ENCODE measurements at regions not wholly inside any gene's neighbourhood (a gene's known extent, or its start where the extent isn't known, plus 50 kb on each side); places are given as distances from the start of the nearest gene placed in this dataset.

- H3K9me3 ChIP-seq (ENCODE audit: low read length): no peaks in the 10 kb centered on the region
- H4K20me1 ChIP-seq (ENCODE audit: insufficient read depth, low read length): no peaks in the 10 kb centered on the region
- no peaks in the 10 kb centered on the region for H3K27me3 ChIP-seq (ENCODE audit: insufficient read depth, low read length)
- no peak overlapping the region for H3K4me2 ChIP-seq (ENCODE audit: low read length)
- TF ChIP-seq EZH2 (IDR thresholded peaks at IDR 0.05; ENCODE audit: borderline replicate concordance, low read length) (no peak), CTCF (IDR thresholded peaks at IDR 0.05; ENCODE audit: low read length) (no peak)
- H3K27ac ChIP-seq (ENCODE audit: low read depth, low read length, poor library complexity, severe bottlenecking): no peak overlapping the region
- H3K4me1 ChIP-seq (ENCODE audit: insufficient read depth, low read length, severe bottlenecking): peaks cover 16% of the 10 kb centered on the region
- H3K4me3 ChIP-seq (ENCODE audit: low read depth, low read length, poor library complexity, severe bottlenecking): no peak overlapping the region
- no peaks in the 10 kb centered on the region for H3K79me2 ChIP-seq (ENCODE audit: insufficient read depth, low read length)
- no peak overlapping the region for H2AFZ ChIP-seq (ENCODE audit: low read length)
- H3K9me2 ChIP-seq (ENCODE audit: low read depth, low read length): no peaks in the 10 kb centered on the region
- no peak overlapping the region for H3K9ac ChIP-seq (ENCODE audit: low read length)
- no peaks in the 10 kb centered on the region for H3F3A ChIP-seq (ENCODE audit: insufficient read depth, low read length)
- H3K36me3 ChIP-seq (ENCODE audit: insufficient read depth, low read length): no peaks in the 10 kb centered on the region
Observed at GRCh38 chr3:168205451-168205850, 109.7 kb upstream of the GOLIM4 start.

GRCh38 chr3:168197162-168197561, 101.4 kb upstream of the GOLIM4 start:
- H3K9ac ChIP-seq (ENCODE audit: low read length): no peak overlapping the region
- no peaks in the 10 kb centered on the region for H3F3A ChIP-seq (ENCODE audit: insufficient read depth, low read length)
- no peak overlapping the region for H3K4me3 ChIP-seq (ENCODE audit: low read depth, low read length, poor library complexity, severe bottlenecking)
- no peaks in the 10 kb centered on the region for H4K20me1 ChIP-seq (ENCODE audit: insufficient read depth, low read length)
- no peaks in the 10 kb centered on the region for H3K9me2 ChIP-seq (ENCODE audit: low read depth, low read length)
- H2AFZ ChIP-seq (ENCODE audit: low read length): no peak overlapping the region
- no peaks in the 10 kb centered on the region for H3K4me1 ChIP-seq (ENCODE audit: insufficient read depth, low read length, severe bottlenecking)
- TF ChIP-seq EZH2 (IDR thresholded peaks at IDR 0.05; ENCODE audit: borderline replicate concordance, low read length) (no peak), CTCF (IDR thresholded peaks at IDR 0.05; ENCODE audit: low read length) (no peak)
- H3K27ac ChIP-seq (ENCODE audit: low read depth, low read length, poor library complexity, severe bottlenecking): no peak overlapping the region
- no peak overlapping the region for H3K4me2 ChIP-seq (ENCODE audit: low read length)
- H3K79me2 ChIP-seq (ENCODE audit: insufficient read depth, low read length): no peaks in the 10 kb centered on the region
- no peaks in the 10 kb centered on the region for H3K36me3 ChIP-seq (ENCODE audit: insufficient read depth, low read length)
- no peaks in the 10 kb centered on the region for H3K9me3 ChIP-seq (ENCODE audit: low read length)
- no peaks in the 10 kb centered on the region for H3K27me3 ChIP-seq (ENCODE audit: insufficient read depth, low read length)

- no peaks in the 10 kb centered on the region for H3F3A ChIP-seq (ENCODE audit: insufficient read depth, low read length)
- H3K4me1 ChIP-seq (ENCODE audit: insufficient read depth, low read length, severe bottlenecking): no peaks in the 10 kb centered on the region
- H3K27me3 ChIP-seq (ENCODE audit: insufficient read depth, low read length): no peaks in the 10 kb centered on the region
- H3K4me3 ChIP-seq (ENCODE audit: low read depth, low read length, poor library complexity, severe bottlenecking): no peak overlapping the region
- no peak overlapping the region for H3K27ac ChIP-seq (ENCODE audit: low read depth, low read length, poor library complexity, severe bottlenecking)
- H2AFZ ChIP-seq (ENCODE audit: low read length): no peak overlapping the region
- H3K9me3 ChIP-seq (ENCODE audit: low read length): no peaks in the 10 kb centered on the region
- H3K4me2 ChIP-seq (ENCODE audit: low read length): no peak overlapping the region
- H3K79me2 ChIP-seq (ENCODE audit: insufficient read depth, low read length): no peaks in the 10 kb centered on the region
- H3K9ac ChIP-seq (ENCODE audit: low read length): no peak overlapping the region
- TF ChIP-seq EZH2 (IDR thresholded peaks at IDR 0.05; ENCODE audit: borderline replicate concordance, low read length) (no peak), CTCF (IDR thresholded peaks at IDR 0.05; ENCODE audit: low read length) (no peak)
- H4K20me1 ChIP-seq (ENCODE audit: insufficient read depth, low read length): no peaks in the 10 kb centered on the region
- H3K9me2 ChIP-seq (ENCODE audit: low read depth, low read length): no peaks in the 10 kb centered on the region
- H3K36me3 ChIP-seq (ENCODE audit: insufficient read depth, low read length): no peaks in the 10 kb centered on the region
Observed at GRCh38 chr3:168191856-168192255, 96.1 kb upstream of the GOLIM4 start.
